Stimulated activated CD4-positive, alpha-beta T cell treated with anti-CD3 and anti-CD28 coated beads, Interleukin-4, amount 100 ng/mL, for 24 hours (primary cell): ENCODE measurements at regions not wholly inside any gene's neighbourhood (a gene's known extent, or its start where the extent isn't known, plus 50 kb on each side); places are given as distances from the start of the nearest gene placed in this dataset.
"Not testable (repeated sequence)": the region's sequence is repeated elsewhere in the genome, so short reads cannot be mapped to it uniquely, and the experiment has no call there.

Experiments used
- DNase-seq: peaks from one replicate; pipeline ENCODE4 v3.0.0-alpha.2; 2020

- no peak for DNase-seq
These were observed 163.5 kb upstream of the CDH11 start for GRCh38 chr16:65285128-65286048.

- no peak for DNase-seq
These were observed 162.8 kb upstream of the CDH11 start for GRCh38 chr16:65284626-65285025.

- DNase-seq = no peak
These were observed 161.4 kb upstream of the CDH11 start for GRCh38 chr16:65283181-65283651.

GRCh38 chr16:65281586-65281985 is 159.7 kb upstream of the CDH11 start:
- DNase-seq = no peak

GRCh38 chr16:65280845-65281512 is 159.1 kb upstream of the CDH11 start:
- no peak for DNase-seq

- DNase-seq = no peak
These were observed 157.7 kb upstream of the CDH11 start for GRCh38 chr16:65279576-65279975.

- DNase-seq = no peak
These were observed 157.0 kb upstream of the CDH11 start for GRCh38 chr16:65278874-65279273.

- no peak for DNase-seq
These were observed 152.7 kb upstream of the CDH11 start for GRCh38 chr16:65274566-65274965.

- DNase-seq = no peak
These were observed 151.0 kb upstream of the CDH11 start for GRCh38 chr16:65272699-65273414.

GRCh38 chr16:65271996-65272395 is 150.1 kb upstream of the CDH11 start:
- no peak for DNase-seq

GRCh38 chr16:65268331-65268730 is 146.5 kb upstream of the CDH11 start:
- no peak for DNase-seq

- no peak for DNase-seq
These were observed 142.0 kb upstream of the CDH11 start for GRCh38 chr16:65263896-65264295.

GRCh38 chr16:65260746-65261145 is 138.9 kb upstream of the CDH11 start:
- no peak for DNase-seq

GRCh38 chr16:65254144-65254543 is 132.3 kb upstream of the CDH11 start:
- no peak for DNase-seq

- DNase-seq = no peak
These were observed 127.9 kb upstream of the CDH11 start for GRCh38 chr16:65249768-65250167.

- no peak for DNase-seq
These were observed 122.9 kb upstream of the CDH11 start for GRCh38 chr16:65244787-65245186.

GRCh38 chr16:65235339-65236177 is 113.7 kb upstream of the CDH11 start:
- DNase-seq = no peak

GRCh38 chr16:65234721-65235320 is 113.0 kb upstream of the CDH11 start:
- DNase-seq = not testable (repeated sequence)

GRCh38 chr16:65229191-65229662 is 107.4 kb upstream of the CDH11 start:
- no peak for DNase-seq

GRCh38 chr16:65227150-65227835 is 105.4 kb upstream of the CDH11 start:
- DNase-seq = no peak

- DNase-seq = no peak
These were observed 104.2 kb upstream of the CDH11 start for GRCh38 chr16:65226077-65226476.
